Inferior parietal cortex (tissue), 1 donor: ENCODE measurements at regions not wholly inside any gene's neighbourhood (a gene's known extent, or its start where the extent isn't known, plus 50 kb on each side); places are given as distances from the start of the nearest gene placed in this dataset.

ENCODE experiments used
- DNase-seq: peaks from one replicate; pipeline ENCODE4 v3.0.0-alpha.2; 2016; ENCODE audit errors: extremely low spot score

DNA sequence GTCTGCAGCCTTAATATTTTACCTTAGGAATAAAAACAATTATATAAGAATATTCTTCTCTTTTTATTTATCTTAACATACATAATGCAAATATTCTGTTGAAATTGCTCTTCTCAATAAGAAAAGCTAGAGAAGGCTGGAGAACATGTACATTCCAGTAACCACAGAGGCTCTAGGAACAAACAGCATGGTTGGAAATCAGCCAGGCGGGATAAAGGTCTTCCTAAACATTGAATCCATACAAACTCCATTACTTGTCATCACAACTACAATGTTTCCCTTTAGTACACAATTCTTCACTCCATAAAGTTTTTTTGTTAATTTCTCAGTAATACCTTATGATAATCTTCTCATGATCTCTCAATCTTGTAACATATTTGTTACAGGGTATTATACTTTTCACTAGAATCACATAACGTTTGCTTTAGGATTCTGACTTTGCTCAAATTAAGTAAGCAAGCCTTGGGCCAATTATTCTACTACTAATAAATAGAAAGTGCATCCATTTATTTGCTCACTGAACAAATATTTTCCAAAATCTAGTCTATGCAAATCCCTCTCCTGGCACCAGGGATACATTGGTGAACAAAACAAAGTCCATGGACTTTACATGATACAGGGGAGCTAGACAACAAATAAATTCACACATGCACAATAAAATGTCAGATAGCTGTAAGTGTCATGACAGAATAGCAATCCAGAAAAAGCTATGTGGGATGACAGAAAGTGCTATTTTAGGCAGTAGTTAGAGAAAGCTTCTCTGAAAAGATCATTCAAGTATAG, 237.5 kb upstream of the TMTC1 start:
- no peak for DNase-seq

DNA sequence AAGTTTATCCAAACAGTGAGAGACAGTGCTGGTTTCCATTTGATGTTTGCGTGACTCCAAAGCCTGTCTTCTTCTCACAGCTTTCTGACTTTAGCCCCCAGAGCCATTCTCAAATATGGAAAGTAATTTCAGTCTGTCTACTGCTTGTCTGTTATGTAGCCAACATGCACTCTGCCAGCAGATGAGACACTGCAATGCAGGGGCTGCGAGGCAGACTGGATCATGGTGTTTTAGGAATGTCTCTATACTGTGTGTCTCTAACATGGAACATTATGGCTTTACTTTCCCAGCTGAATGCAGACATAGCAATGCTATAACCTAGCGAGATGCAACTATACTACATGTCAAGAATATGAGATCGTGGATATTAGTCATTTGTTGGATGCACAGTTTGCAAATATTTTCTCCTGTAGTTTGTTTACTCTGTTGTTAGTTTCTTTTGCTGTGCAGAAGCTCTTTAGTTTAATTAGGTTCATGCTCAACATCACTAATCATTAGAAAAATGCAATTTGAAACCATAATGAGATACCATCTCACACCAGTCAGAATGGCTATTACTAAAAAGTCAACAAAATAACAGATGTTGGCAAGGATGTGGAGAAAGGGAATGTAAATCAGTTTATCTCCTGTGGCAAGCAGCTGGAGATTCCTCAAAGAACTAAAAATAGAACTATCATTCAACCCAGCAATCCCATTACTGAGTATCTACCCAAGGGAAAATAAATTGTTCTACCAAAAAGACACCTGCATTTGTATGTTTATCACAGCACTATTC, 235.8 kb upstream of the TMTC1 start:
- DNase-seq = no peak

DNA sequence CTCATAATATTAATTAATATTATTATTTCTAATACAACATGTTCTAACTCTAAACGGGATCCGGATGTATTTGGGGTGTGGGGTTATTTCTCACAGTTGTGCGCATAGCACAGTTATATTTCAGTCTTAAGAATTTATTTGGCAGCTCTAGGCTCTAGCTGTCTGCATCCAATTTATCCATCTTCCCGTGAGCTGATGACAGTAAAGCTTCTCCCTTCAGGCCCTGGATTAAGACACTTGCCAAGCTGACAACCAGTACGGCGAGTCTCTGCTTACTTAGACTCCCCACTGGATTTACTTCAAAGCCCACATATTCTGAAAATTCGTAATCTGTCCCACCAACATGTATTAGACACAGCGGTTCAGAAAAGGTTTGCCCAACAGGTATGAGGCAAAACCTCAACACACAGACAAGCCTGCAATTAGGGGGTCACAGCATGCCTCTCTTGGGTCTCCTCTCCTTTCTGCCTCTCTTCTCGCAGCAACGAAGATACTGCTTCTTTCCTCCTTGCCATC, 232.9 kb upstream of the TMTC1 start:
- DNase-seq = no peak

DNA sequence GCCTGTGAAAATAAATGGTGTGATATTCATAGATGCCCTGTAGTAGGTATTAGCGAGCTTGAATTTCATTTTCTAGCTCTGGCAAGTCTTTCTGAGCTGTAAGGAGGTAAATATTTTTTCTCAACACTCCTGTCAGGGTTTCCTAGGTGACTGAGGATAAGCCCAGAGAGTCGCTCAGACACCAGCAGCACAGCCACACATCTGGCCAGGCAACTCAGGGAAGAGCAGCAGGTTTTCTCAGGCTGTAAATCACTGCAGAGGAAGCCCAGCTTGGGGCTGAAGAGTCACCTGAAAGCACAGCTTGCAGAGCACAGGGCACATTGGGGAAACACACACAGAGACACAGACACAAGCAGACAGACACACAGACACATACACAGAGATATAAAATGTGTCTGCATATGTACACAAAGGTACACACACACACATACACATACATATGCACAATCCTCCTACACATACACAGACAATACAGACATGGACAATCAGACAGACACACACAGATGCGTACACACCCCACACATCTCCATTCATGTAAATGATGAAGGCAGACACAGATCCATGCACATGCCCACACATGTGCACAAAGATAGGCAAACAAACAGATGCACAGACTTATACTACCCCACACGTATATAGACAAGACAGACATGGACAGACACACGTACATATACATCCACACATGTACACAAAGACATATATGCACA, 232.0 kb upstream of the TMTC1 start:
- no peak for DNase-seq

DNA sequence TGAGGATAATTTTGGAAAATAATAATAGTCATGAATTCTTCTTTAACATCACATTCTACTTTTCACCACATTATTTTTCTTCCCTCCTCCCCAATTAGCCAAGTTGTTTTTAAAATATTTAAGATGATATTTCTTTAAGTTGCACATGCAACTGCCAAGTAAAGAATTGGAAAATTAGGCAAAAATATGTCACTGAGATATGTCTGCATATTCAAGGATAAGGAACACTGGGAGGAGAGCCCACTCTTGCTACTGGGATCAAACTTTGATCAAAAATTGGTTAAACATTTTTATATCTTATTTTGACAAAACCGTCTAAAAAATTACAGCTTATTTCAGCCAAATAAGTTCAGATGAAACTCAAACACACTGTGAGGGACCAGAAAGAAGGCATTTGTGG, 231.2 kb upstream of the TMTC1 start:
- no peak for DNase-seq

DNA sequence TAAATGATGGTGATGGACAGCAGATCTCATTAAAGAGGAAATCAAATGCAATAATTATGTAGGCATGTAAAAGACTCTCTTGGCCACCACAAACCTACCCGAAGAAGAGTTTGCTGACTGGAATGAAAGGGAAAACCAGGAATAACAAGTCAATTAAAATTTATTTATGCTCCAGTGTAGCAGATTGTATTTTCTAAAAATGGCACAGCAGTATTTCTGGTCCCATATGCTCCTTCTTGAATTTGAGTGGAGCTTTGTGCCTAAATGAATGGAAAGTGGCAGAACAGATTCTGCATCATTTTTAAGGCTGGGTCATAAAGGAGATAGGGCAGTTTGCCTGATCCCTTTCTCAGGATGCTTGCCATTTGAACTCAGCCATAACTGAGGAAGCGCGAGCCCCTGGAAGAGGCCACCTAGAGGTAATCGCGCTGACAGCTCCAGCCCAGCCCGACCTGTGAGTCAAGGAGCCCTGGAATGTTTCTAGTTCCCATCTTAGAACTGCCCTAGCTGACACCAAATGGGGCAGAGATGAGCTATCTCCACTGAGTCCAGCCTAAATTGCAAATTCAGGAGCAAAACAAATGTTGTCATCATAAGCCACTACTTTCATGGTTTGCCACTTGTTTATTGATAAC, 229.2 kb upstream of the TMTC1 start:
- no peak for DNase-seq

DNA sequence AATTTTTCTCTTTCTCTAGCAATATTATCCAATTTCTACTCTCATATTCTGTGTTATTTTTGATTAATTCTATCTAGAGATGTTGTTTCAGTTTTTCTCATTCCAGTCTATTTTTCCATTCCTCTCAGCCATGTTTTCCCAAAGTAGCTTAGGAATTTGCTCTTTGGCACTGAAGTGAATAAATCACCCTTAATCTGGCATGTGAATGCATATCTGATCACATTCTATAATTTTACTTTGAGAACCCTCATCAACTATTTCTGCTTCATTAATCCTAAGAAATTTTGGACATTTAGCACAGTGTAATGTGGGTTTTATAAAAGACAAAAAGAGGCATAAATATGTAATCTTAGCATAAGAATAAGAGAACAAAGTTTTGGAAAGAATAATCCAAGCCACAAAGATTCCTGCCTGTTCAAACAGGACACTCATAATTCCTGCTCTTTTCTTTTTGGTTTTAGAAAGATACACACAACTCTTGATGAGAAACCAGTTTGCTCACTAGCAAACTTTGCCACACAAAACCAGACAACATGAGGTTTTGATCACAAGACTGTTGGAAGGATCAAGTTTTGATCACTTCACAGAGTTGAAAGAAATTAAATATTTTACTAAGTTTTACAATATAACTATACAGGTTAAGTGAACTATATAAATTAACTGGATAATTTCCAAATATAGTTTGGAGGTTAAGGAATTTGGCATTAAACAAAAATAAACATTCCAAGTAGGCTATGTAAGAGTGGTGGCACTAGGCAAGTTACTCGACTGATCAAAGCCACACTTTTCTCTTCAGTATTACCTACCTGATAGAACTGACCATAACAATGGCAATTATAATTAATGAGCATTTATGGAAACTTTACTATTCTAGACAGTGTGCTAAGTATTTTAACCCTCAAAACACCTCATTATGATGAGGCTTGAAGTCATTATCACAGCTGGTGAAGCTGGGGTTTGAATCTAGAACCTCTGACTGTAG, 226.6 kb upstream of the TMTC1 start:
- no peak for DNase-seq

DNA sequence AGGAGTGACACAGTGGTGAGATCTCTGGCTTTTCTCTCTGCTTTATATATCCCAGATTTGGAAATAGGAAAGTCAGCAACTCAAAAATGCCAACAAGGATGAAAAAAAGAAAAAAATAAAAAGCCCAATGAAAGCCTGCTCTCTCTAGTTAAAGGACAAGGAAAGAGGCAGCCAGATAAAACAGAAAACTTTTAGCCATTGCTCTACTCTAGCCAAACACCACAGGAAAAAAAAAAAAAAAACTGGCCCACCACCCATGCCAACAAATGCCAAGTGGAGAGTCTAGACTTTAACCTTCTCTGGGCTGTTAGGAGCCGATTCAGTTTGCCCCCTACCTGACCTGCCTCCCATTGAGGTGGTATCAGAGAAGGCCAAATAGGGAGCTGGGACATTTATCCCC, 222.3 kb upstream of the TMTC1 start:
- no peak for DNase-seq

DNA sequence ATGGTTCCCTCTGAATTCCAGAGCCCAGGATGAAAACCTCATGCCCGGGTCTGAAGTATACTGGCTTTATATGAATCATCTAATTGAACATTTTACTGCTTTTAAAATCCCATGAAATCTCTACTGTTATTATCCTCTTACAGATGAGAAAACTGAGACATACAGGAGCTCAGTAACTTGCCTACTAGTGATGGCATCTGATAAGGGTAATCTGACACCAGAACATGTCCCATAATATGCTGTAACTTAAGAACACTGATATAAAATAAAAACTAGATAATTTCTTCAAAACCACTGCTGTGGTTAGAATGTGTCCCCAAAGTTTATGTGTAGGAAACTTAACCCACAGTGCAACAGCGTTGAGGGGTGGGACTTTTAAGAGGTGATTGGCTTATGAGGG, 219.6 kb upstream of the TMTC1 start:
- no peak for DNase-seq

DNA sequence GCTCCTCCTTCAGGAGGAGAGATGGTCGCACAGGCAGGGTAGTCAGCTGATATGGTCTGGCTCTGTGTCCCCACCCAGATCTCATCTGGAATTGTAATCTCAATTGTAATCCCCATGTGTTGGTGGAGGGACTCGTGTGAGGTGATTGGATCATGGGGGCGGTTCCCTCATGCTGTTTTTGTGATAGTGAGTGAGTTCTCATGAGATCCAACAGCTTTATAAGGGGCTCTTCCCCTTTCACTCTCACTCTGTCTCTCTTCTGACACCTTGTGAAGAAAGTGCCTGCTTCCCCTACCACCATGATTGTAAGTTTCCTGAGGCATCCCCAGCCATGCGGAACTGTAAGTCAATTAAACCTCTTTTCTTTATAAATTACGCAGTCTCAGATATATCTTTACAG, 218.9 kb upstream of the TMTC1 start:
- no peak for DNase-seq

DNA sequence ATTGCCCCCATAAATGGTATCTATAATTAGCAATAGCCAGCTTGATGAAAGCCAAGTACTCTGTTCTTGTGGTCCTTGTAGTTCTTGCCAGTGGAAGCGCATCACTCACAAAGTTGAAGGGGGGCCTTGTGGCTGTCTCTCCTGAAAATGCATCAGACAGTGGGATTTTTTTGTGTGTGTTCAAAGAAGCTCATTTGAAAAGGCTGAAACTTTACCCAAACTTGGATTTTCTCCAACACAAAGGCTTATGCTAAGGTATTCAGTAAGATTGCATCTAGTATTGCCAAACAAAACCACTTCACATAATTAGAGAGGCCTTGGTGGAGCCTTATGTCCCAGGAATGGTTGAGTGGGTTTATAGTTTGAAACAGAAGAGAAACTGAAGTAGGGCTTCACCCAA, 216.7 kb upstream of the TMTC1 start:
- no peak for DNase-seq

DNA sequence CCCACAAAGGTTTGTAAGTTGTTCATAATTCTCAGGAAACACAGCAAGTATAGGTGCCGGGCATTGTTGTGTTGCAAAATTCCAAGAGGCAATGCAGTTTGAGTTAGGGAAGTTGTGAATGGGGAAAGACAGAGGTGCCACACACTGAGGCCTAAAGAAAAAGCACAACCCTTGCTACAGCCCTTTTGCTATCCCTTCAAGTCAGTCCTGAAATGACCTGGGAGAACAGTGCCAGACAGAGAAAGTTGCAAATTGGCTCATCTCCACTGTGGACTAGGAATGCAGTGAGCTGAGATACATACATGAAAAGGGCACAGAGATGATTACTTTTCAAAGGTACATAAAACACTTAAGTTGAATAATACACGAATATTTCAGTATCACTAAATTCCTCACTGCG, 213.3 kb upstream of the TMTC1 start:
- no peak for DNase-seq

DNA sequence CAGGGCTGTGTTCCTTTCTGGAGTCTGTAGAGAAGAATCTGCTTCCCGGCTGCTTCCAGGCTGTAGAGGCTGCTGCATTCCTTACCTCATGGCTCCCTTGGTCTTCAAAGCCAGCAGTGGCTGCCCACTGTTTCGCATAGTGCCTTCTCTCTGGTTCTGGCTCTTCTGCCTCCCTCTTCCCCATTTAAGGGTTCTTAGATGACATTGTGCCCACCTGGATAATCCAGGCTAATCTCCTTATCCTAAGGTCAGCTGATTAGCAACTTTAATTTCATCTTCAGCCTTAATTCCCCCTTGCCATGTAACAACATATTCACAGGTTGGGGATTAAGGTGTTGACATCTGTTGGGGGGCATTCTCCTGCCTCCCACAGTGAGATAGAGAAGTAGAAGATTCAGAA, 208.6 kb upstream of the TMTC1 start:
- DNase-seq = no peak

DNA sequence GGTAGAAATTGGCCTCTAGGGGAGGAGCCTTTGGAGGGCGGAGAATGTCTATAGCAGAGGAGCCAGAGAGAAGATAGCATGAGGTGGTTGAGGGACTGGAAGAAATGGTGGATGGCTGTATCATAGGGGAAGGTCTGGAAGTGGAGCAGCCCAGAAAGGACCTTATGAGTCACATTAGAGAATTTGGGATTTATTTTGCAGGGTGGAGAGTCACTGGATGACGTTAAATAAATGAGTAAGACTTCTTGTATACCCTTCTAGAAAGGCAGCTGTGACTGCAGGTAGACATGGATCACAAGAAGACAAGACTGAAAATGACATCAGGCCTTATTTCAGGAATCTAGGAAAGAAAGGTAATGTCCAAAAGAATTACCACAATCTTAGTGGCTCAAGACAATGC, 208.2 kb upstream of the TMTC1 start:
- DNase-seq = no peak

DNA sequence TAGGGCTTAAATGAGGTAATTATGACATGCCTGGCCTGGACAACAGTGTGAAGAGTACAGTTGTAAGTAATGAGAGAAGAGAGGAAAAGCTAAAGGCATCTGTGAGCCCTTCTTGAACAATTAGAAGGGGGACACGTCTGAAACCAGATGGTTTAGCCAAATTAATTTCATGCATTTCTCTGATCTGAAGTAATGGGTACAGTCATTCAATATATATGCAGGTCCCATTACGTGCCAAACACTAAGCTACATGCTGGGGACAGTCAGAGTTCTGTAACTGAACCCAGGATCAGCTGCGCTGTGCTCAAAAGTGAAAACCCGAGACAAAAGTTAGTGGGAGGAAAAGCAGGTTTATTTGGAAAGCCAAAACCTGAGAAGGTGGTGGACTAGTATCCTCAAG, 207.2 kb upstream of the TMTC1 start:
- DNase-seq = no peak

DNA sequence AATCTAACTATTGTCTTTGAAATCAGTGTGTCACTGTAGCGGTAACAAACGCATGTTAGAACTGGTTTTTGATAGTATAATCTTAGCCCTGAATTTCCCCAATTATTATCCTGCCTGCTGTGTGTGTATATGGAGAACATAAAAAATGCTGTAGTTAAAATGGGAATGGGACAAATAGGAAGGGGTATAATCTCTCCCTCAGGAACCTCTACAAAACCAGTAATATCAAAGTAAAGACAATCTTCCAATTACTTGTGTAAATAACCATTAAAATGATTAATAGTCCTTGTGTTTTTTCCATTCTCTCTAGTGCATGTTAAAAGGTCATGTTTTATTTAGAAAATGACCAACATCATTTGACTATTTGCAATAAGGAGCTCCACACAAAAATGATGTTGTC, 200.1 kb upstream of the TMTC1 start:
- DNase-seq = no peak

DNA sequence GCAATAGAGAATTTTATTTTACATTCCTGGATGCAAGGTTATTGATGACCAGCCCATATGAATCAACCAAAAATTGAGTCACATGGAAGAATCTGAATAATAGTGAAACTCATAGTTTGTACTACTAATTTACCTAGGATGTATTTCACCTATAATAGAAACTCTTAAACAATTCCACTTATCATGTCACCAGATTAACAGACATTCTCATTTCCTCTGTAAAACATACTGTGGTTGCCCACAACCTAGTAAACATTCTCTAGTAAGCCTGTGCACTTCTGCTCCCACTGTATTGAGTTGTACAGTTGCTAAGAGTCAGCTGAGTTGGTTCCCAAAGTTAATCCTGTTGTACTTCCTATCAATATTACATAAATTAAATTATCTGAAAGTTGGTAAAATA, 196.6 kb upstream of the TMTC1 start:
- no peak for DNase-seq

DNA sequence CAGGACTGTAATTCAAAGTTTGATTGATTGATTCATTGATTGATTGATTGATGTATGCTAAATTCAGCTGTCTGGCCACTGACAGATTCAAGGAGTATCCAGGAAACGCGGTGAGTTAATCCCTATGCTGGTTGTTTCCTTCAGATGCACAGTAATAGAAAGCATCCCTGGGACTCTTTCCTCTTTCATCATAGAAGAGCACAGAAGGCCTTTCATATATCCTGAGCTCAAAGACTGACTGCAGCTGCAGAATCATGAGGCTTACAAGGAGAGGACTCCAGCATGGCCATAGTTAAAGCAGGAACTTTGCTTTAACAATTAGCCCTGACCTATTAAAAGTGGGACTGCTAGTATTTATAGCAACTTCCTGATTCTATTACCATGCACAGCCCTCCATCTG, 187.7 kb upstream of the TMTC1 start:
- no peak for DNase-seq

DNA sequence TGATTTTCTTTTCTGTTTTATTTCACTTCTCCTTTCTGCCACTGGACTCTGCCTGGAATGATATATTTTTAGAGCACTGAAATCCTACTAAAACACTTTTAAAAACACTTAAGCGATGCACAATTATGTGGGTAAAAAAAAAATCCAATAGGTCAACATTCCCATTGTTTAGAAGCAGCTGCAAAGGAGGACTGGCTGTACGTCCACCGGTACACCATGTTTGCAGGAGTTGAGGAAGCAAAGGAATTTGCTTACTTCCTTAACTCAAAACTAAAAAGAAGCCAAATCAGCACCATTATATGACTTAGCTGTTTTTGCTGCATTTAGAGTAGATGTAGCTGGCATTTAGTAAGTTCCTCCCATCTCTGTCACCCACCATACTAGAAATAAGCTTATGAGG, 186.8 kb upstream of the TMTC1 start:
- no peak for DNase-seq

DNA sequence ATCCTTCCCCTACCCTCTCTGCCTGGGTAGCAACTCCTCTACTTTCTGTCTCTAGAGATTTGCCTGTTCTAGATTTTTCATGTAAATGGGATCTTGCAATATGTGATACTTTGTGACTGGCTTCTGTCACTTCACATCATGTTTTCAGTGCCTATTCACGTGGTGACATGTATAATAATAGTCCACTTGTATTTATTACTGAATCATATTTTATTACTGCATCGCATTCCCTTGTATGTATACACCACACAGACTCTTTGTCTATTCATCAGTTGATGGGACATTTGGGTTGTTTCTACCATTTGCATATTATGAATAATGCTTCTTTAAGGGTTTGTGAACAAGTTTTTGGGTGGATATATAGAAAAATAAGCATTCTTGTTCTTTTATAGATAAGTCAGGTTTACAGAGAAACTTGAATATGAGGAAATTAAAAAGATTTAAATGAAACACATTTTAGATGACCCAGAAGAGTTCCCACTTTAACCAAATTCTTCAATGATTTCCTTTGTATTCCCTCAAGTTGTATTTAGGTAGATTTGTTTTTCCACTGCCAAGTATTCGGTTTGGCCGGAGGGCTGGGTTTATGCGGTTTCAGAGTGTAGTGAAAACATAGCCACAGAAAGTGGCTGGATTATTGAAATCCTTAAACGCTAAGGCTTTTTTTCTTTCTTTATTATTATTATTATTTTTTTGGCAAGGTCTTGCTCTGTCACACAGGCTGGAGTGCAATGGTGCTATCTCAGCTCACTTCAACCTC, 178.7 kb upstream of the TMTC1 start:
- DNase-seq = no peak
